Stimulated activated memory B cell treated with anti-CD40 and anti-IgM and Interleukin-4, amounts not matched to agents 10 μg/mL and 1 μg/mL and 100 μg/mL, for 72 hours (primary cell): ENCODE measurements at regions not wholly inside any gene's neighbourhood (a gene's known extent, or its start where the extent isn't known, plus 50 kb on each side); places are given as distances from the start of the nearest gene placed in this dataset.
"Not testable (repeated sequence)": the region's sequence is repeated elsewhere in the genome, so short reads cannot be mapped to it uniquely, and the experiment has no call there.

Experiments
- ATAC-seq: fragments of 150-1000 bp; cut with Tn5 transposase; 2 replicates; pipeline ENCODE4 v1.10.0; 2021
- H3K27ac Mint-ChIP-seq: one replicate; pipeline ENCODE4 v1.8.0; 2022; ENCODE audit warnings: mild to moderate bottlenecking, mixed read lengths
- H3K27me3 Mint-ChIP-seq: one replicate; pipeline ENCODE4 v1.8.0; 2022; ENCODE audit warnings: mixed read lengths
- H3K36me3 Mint-ChIP-seq: one replicate; pipeline ENCODE4 v1.8.0; 2022; ENCODE audit warnings: mixed read lengths
- H3K4me1 Mint-ChIP-seq: one replicate; pipeline ENCODE4 v1.8.0; 2022; ENCODE audit warnings: mixed read lengths
- H3K4me3 Mint-ChIP-seq: one replicate; pipeline ENCODE4 v1.8.0; 2022; ENCODE audit warnings: mild to moderate bottlenecking, moderate library complexity, mixed read lengths
- H3K9me3 Mint-ChIP-seq: one replicate; pipeline ENCODE4 v1.8.0; 2022; ENCODE audit warnings: mixed read lengths

DNA sequence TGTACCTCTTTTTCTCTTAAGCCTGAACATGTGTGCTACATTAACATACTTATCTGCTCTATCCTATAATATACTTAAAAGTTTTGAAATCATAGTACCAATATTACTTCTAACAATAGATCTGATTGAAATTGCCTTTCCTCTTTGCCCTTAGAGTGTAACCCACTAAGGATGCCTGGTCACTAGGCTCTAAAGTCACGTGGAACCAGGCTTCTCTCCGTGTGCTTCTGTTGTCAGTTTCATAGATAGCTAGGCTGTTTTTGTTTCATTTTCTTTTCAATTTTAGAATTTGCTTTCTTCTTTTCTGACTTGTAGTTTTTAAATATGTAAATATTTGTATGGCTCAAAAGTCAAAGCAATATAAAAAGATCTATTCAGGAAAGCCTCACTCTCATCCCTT, 100.5 kb upstream of the PZP start:
- ATAC-seq, H3K4me3 Mint-ChIP-seq, H3K27ac Mint-ChIP-seq, H3K27me3 Mint-ChIP-seq, H3K9me3 Mint-ChIP-seq: not testable (repeated sequence)
- Mint-ChIP-seq H3K36me3 (peaks cover 13% of the 10 kb centered on the region), H3K4me1 (peaks cover 12% of the 10 kb centered on the region)

DNA sequence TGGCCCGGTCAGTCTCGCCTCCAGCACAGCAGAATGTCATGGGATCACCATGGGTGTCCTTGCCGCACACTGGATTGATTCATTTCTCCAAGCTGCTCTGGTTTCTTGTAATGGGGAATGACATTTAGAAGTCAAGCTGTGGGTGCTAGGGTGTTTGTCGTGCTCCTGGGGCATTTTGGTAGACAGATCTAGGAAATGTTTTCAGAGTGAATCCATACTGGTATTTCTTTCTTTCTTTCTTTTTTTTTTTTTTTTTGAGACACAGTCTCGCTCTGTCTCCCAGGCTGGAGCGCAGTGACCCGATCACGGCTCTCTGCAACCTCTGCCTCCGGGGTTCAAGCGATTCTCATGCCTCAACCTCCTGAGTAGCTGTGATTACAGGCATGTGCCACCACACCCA, 100.0 kb upstream of the PZP start:
- not testable (repeated sequence) for H3K9me3 Mint-ChIP-seq, H3K4me3 Mint-ChIP-seq, H3K27me3 Mint-ChIP-seq, ATAC-seq, H3K27ac Mint-ChIP-seq
- peaks cover 12% of the 10 kb centered on the region for H3K4me1 Mint-ChIP-seq
- peaks cover 13% of the 10 kb centered on the region for H3K36me3 Mint-ChIP-seq

- H3K27ac Mint-ChIP-seq, ATAC-seq, H3K4me3 Mint-ChIP-seq, H3K9me3 Mint-ChIP-seq, H3K27me3 Mint-ChIP-seq: not testable (repeated sequence)
- Mint-ChIP-seq H3K36me3 (peaks cover 13% of the 10 kb centered on the region), H3K4me1 (peaks cover 12% of the 10 kb centered on the region)
These were observed 99.1 kb upstream of the PZP start for GRCh38 chr12:9307255-9307654.

GRCh38 chr12:9306004-9306403, 97.8 kb upstream of the PZP start:
- not testable (repeated sequence) for H3K4me3 Mint-ChIP-seq, H3K9me3 Mint-ChIP-seq, H3K27me3 Mint-ChIP-seq, ATAC-seq, H3K27ac Mint-ChIP-seq
- peaks cover 13% of the 10 kb centered on the region for H3K36me3 Mint-ChIP-seq
- peaks cover 12% of the 10 kb centered on the region for H3K4me1 Mint-ChIP-seq

GRCh38 chr12:9304540-9304939, 96.3 kb upstream of the PZP start:
- not testable (repeated sequence) for H3K4me3 Mint-ChIP-seq, H3K27ac Mint-ChIP-seq, H3K9me3 Mint-ChIP-seq, H3K4me1 Mint-ChIP-seq, H3K27me3 Mint-ChIP-seq
- H3K36me3 Mint-ChIP-seq: peaks cover 13% of the 10 kb centered on the region
- peak; percentile 13 for ATAC-seq

DNA sequence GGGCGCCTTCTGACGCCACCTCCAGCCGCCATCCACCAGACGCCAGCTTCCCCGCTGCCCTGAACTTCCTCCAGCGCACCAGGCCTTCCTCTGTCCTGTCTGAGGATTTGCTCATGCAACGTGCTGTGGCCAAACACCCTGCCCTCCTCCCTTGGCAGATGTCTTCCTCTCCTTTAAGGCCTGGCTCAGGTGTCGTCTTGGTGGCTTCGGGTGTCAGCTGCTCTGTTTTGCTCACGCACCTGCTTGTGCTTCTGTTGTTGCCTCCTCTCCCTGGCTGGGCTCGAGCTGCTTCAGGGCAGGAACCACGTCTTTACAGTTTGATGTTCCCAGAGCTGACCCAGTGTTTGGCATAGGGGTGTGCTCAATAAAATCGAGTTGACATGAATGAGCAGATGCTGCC, 87.7 kb upstream of the PZP start:
- not testable (repeated sequence) for ATAC-seq

DNA sequence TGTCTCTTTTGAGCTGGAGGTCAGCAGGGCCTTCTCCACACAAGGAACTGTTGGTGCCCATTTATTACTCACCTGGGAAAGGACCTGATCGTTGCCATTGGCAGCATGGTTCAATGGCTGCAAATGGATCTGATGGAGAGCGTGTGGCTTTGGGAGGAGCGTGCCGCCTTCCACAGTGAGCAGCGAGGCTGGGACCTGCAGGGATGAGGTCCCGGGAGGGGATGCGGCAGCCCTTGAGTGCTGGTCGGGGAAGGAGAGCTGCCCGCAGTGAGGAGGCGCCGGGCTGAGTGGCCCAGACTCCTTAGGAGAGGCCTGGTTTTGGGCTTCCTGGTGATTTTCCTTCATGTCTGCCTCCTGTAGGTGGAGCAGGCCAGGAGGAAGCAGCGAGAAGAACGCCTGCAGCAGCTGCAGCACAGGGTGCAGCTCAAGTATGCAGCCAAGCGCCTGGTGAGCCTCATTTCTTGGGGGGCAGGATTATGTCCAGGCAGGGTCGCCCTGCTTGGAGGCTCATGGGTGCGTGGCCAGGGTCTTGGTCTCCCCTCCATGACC, 86.0 kb upstream of the PZP start:
- H3K4me3 Mint-ChIP-seq, H3K27ac Mint-ChIP-seq, H3K27me3 Mint-ChIP-seq, H3K9me3 Mint-ChIP-seq, H3K36me3 Mint-ChIP-seq, H3K4me1 Mint-ChIP-seq, ATAC-seq: not testable (repeated sequence)

More for the DNA sequence above, 87.7 kb upstream of the PZP start:
- not testable (repeated sequence) for H3K9me3 Mint-ChIP-seq, H3K27me3 Mint-ChIP-seq, H3K36me3 Mint-ChIP-seq, H3K4me1 Mint-ChIP-seq, H3K27ac Mint-ChIP-seq, H3K4me3 Mint-ChIP-seq

DNA sequence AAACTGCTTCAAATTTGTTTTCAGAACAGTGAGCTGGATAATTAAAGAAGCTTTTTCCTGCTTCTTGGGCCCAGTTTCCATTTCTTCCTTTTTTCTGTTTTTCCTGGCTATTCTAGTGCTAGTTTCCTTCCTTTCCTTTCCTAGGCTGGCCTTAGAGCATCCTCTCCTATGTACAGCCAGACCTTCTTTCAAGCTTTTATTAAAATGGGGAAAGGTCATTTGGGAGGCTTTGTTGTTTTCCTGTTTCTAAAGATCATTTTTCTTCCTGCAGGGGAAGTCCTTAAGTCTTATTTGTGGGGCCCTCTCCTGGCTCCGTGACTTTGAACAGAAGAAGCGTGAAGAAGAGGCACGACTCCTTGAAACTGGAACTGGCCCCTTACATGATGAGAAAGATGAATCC, 85.2 kb upstream of the PZP start:
- not testable (repeated sequence) for H3K27ac Mint-ChIP-seq

DNA sequence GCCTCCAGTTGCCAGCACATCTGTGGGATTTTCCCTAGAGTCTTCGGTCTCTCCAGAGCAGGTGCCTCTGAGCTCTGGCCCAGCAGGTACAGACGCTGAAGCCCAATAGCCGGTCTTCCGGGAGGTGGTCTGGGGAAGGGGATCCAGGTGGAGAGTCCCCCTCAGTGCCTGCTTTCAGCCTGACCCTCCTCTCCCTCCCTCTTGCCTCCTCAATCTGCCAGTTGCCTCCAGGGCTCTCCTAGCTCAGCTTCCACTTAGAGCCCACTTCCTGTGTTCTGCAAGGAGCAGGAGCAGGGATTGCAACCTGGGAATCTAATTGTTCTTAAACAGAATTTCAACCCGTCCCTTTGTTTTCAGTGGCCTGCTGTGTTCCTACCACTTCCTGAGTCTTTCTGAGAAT, 81.8 kb upstream of the PZP start:
- peak overlapping the region; percentile 14 for H3K4me3 Mint-ChIP-seq
- not testable (repeated sequence) for H3K36me3 Mint-ChIP-seq, H3K9me3 Mint-ChIP-seq, H3K27me3 Mint-ChIP-seq, H3K4me1 Mint-ChIP-seq
- peak overlapping the region; percentile 72 for H3K27ac Mint-ChIP-seq
- ATAC-seq: peak; percentile 5

More for the DNA sequence above, 85.2 kb upstream of the PZP start:
- not testable (repeated sequence) for ATAC-seq, H3K36me3 Mint-ChIP-seq, H3K27me3 Mint-ChIP-seq, H3K9me3 Mint-ChIP-seq, H3K4me1 Mint-ChIP-seq, H3K4me3 Mint-ChIP-seq

DNA sequence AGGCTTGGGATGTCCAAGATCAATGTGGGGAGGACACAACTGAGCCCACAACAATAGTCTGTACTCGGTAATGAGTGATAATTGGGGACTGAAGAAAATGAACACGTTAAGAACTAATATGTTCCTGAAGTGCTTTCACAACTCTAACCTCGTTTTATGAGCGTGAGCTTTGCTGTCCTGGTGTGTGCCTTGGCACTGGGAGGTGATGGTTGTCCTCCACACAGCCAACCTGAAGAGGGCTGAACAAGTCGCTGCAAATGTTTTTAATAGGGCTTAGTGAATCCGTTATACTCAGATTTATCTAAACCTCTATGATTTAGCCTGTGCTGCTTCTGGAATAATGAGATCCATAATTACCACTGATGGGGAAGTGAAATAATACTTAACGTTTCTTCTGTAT, 76.5 kb upstream of the PZP start:
- H3K4me1 Mint-ChIP-seq, ATAC-seq, H3K36me3 Mint-ChIP-seq, H3K9me3 Mint-ChIP-seq: not testable (repeated sequence)
- Mint-ChIP-seq H3K27me3 (peaks cover 11% of the 10 kb centered on the region), H3K27ac (peak overlapping the region; percentile 91), H3K4me3 (peak overlapping the region; percentile 97)

GRCh38 chr12:9284197-9284596, 76.0 kb upstream of the PZP start:
- H3K9me3 Mint-ChIP-seq, H3K4me1 Mint-ChIP-seq, H3K36me3 Mint-ChIP-seq: not testable (repeated sequence)
- ATAC-seq: peak; percentile 74
- Mint-ChIP-seq H3K27ac (peak overlapping the region; percentile 91), H3K27me3 (peaks cover 11% of the 10 kb centered on the region), H3K4me3 (peak overlapping the region; percentile 97)

GRCh38 chr12:9283346-9284095, 75.3 kb upstream of the PZP start:
- Mint-ChIP-seq H3K27ac (peak overlapping the region; percentile 91), H3K4me3 (peak overlapping the region; percentile 97), H3K27me3 (peaks cover 11% of the 10 kb centered on the region)
- H3K4me1 Mint-ChIP-seq, H3K9me3 Mint-ChIP-seq, H3K36me3 Mint-ChIP-seq: not testable (repeated sequence)
- peak; percentile 94 for ATAC-seq

- Mint-ChIP-seq H3K4me3 (no peak overlapping the region), H3K9me3 (no peaks in the 10 kb centered on the region), H3K27ac (no peak overlapping the region), H3K4me1 (no peaks in the 10 kb centered on the region), H3K27me3 (peaks cover 11% of the 10 kb centered on the region), H3K36me3 (no peaks in the 10 kb centered on the region)
- no peak for ATAC-seq
These were observed 68.8 kb upstream of the PZP start for GRCh38 chr12:9276990-9277389.

- Mint-ChIP-seq H3K9me3 (no peaks in the 10 kb centered on the region), H3K36me3 (no peaks in the 10 kb centered on the region), H3K4me1 (no peaks in the 10 kb centered on the region), H3K27me3 (peaks cover 21% of the 10 kb centered on the region), H3K27ac (no peak overlapping the region), H3K4me3 (no peak overlapping the region)
- no peak for ATAC-seq
These were observed 65.1 kb upstream of the PZP start for GRCh38 chr12:9273276-9273675.

DNA sequence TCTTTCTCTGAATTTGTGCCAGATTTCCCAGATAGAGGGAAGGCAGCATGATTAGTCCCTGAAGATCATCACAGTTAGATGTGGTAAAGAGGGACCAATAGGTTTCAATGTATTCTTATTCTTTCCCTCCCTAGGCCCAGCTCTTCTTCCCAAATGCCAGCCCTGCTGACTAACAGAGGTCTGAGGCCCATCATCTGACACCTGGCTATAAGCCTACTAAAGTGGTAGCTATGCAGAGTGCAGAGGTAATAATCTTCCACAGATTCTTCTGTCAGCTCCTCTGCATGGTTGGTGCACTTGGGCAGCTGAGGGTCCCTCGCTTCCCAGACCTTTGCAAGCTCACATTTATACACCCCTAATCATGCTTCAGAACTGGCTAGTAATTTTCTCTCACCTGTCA, 63.7 kb upstream of the PZP start:
- no peaks in the 10 kb centered on the region for H3K9me3 Mint-ChIP-seq
- H3K4me3 Mint-ChIP-seq: no peak overlapping the region
- no peak for ATAC-seq
- H3K4me1 Mint-ChIP-seq: no peaks in the 10 kb centered on the region
- H3K27ac Mint-ChIP-seq: no peak overlapping the region
- peaks cover 21% of the 10 kb centered on the region for H3K27me3 Mint-ChIP-seq
- no peaks in the 10 kb centered on the region for H3K36me3 Mint-ChIP-seq

DNA sequence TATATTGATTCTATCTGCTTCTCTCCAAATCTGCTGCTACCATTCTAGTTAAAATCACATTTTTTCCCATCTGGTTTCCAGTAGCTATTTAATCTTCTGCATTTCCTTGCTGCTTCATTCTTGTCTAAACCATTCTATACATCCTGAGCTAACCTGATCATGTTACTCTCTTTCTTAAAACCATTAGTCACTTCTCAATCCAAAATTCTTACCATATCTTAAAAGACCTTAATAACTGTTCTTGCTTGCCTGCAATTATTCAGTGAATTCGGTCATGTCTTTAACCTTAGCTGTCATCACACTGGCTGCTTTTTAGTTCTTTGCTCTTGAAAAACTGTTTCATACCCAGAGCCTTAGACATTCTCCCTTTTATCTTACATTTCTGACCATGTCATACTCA, 56.4 kb upstream of the PZP start:
- no peak overlapping the region for H3K27ac Mint-ChIP-seq
- no peaks in the 10 kb centered on the region for H3K9me3 Mint-ChIP-seq
- H3K4me1 Mint-ChIP-seq: no peaks in the 10 kb centered on the region
- H3K4me3 Mint-ChIP-seq: no peak overlapping the region
- no peaks in the 10 kb centered on the region for H3K36me3 Mint-ChIP-seq
- peaks cover 5% of the 10 kb centered on the region for H3K27me3 Mint-ChIP-seq
- no peak for ATAC-seq
